Lower leg skin (tissue), 4 donors: ENCODE measurements at regions not wholly inside any gene's neighbourhood (a gene's known extent, or its start where the extent isn't known, plus 50 kb on each side); places are given as distances from the start of the nearest gene placed in this dataset.

Experiments used
- DNase-seq, 2 donors: peaks; one replicate each; pipeline ENCODE4 v3.0.0-alpha.2; 2019; ENCODE audit warnings: low spot score in 2 of 2
- H3K4me3 ChIP-seq: fragments of 200-600 bp; sonication (generic); 2 replicates; pipeline ENCODE4 v1.5.1; 2017; ENCODE audit warnings: mild to moderate bottlenecking, low read depth; ENCODE audit not compliant: poor library complexity, severe bottlenecking
- CTCF ChIP-seq, 3 donors: fragments of 450-650 bp; IDR thresholded peaks; one replicate each; pipeline ENCODE4 v1.5.1; 2016; ENCODE audit warnings: antibody characterized with exemption in 3 of 3, mild to moderate bottlenecking in 3 of 3, moderate library complexity in 2 of 3
- POLR2A ChIP-seq, 2 donors: fragments of 450-650 bp; IDR thresholded peaks; one replicate each; pipeline ENCODE4 v1.6.1; 2016 to 2017; ENCODE audit warnings: antibody characterized with exemption in 2 of 2, mild to moderate bottlenecking in 1 of 2, moderate library complexity in 1 of 2
- WGBS, 2 donors: methylation state at CpG; one replicate each; pipeline ENCODE4 v1.1.5; 2018; 5-methylcytosine and 5-hydroxymethylcytosine counted together
- intact Hi-C: fragments of 100-400 bp; cut with DNase I; formaldehyde crosslinking; loops from one replicate; pipeline ENCODE4 v1.15.0; 2023; ENCODE audit warnings: low total_unique reads

DNA sequence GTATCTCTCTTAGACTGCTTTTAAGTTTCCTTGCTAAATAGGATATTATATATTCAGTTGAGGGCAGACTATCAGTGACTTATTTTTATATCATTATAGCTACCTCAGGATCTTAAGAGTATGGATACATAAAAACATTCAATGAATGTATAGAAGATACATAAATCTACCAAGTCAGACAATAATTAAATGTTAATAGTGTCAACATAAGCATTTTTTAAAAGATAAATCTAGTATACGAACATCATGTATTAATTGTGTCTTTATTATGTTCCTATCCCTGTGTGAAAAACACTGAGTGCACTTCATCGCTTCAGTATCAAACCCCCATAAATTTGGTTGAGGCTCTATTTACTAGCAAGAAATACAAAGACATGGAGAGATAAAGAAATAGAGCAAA lies 242.8 kb downstream of the CRPPA start:
- no peak for TF ChIP-seq CTCF (IDR thresholded peaks at IDR 0.05)
- TF ChIP-seq POLR2A (IDR thresholded peaks at IDR 0.05), result no peak
- 92 to 95% methylated on average over 2 of the region's 2 CpGs for WGBS, 2 donors
- intact Hi-C loops, result no loop called here
- DNase-seq, result no peak
- no peak overlapping the region for H3K4me3 ChIP-seq

GRCh38 chr7:16178092-16178491 lies 243.2 kb downstream of the CRPPA start:
- no peak for DNase-seq
- intact Hi-C loops, result no loop called here
- WGBS, 2 donors, result 49 to 64% methylated on average over 2 of the region's 2 CpGs

GRCh38 chr7:16174253-16174652 lies 247.1 kb downstream of the CRPPA start:
- TF ChIP-seq CTCF (IDR thresholded peaks at IDR 0.05) (no peak), POLR2A (IDR thresholded peaks at IDR 0.05) (no peak)
- intact Hi-C loops, result no loop called here

More at GRCh38 chr7:16178092-16178491, 243.2 kb downstream of the CRPPA start:
- no peak overlapping the region for H3K4me3 ChIP-seq
- TF ChIP-seq CTCF (IDR thresholded peaks at IDR 0.05) (no peak), POLR2A (IDR thresholded peaks at IDR 0.05) (no peak)

DNA sequence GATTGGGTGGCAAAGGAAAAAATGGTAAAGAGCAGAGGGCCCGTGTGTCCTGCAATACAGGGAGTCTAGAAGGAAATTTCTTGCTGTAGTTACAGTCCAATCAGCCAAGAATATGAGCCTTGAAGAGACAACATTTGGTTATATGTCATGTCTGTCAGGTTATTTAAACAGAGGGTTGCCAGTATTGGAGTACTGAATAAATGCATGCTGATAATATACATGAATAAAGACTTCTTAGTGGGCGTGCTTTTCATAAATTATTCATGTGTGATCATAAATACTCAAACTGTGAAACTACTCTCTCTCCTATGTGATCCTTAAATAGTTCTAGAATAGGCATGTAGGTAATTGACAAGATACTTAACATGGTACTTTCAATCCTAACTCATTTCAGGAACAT lies 249.0 kb downstream of the CRPPA start:
- intact Hi-C loops, result no loop called here

More at GRCh38 chr7:16174253-16174652, 247.1 kb downstream of the CRPPA start:
- no peak for DNase-seq
- 93 to 95% methylated on average over 4 of the region's 4 CpGs for WGBS, 2 donors
- H3K4me3 ChIP-seq, result no peak overlapping the region

DNA sequence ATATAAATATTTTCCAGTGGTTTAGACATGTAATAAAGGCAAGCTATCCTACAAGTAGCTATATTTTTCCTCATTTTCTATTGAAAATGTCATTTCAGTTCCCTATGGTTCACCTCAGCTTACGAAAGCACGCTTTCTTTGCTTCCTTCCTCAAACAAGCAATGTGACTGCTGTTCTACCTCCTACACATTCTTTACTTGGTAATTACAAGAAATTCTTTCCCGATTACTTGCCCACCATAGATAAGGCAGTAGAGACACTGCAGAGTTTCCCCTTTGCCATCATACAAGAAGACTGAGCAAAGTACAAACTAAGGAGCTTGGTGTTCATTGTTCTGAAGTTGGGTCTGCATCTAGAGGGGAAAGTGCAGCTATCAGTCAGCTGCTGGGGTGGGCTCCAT lies 249.4 kb downstream of the CRPPA start:
- no peak for DNase-seq
- no peak overlapping the region for H3K4me3 ChIP-seq
- no peak for TF ChIP-seq CTCF (IDR thresholded peaks at IDR 0.05)
- intact Hi-C loops, result no loop called here
- WGBS, 2 donors, result 88 to 89% methylated on average over 3 of the region's 3 CpGs

More for the DNA sequence above, 249.0 kb downstream of the CRPPA start:
- TF ChIP-seq CTCF (IDR thresholded peaks at IDR 0.05), result no peak
- DNase-seq, result no peak
- no peak overlapping the region for H3K4me3 ChIP-seq
- 93 to 94% methylated on average over 2 of the region's 2 CpGs for WGBS, 2 donors

DNA sequence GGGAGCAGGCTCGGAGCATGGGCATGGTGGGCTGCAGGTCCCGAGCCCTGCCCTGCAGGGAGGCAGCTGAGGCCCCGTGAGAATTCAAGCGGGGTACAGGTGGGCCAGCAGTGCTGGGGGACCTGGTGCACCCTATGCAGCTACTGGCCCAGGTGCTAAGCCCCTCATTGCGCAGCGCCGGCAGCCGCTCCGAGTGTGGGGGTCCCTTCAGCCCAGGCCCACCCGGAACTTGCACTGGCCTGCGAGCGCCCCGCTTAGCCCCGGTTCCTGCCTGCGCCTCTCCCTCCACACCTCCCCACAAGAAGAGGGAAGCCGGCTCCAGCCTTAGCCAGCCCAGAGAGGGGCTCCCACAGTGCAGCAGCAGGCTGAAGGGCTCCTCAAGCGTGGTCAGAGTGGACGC lies 250.7 kb downstream of the CRPPA start:
- DNase-seq, result no peak
- WGBS, 2 donors, result 97 to 98% methylated on average over 13 to 14 of the region's 18 CpGs
- TF ChIP-seq CTCF (IDR thresholded peaks at IDR 0.05) (no peak), POLR2A (IDR thresholded peaks at IDR 0.05) (no peak)
- intact Hi-C loops, result no loop called here
- no peak overlapping the region for H3K4me3 ChIP-seq
